ENCODE measurements at regions not wholly inside any gene's neighbourhood (a gene's known extent, or its start where the extent isn't known, plus 50 kb on each side); places are given as distances from the start of the nearest gene placed in this dataset.

GRCh38 chr6:142561511-142562265 is 259.9 kb downstream of the ADGRG6 start:
- no peak for DNase-seq (ENCODE audit: low spot score)

GRCh38 chr6:142562865-142563264 is 261.1 kb downstream of the ADGRG6 start:
- DNase-seq (ENCODE audit: low spot score): no peak

GRCh38 chr6:142566628-142567396 is 265.0 kb downstream of the ADGRG6 start:
- DNase-seq (ENCODE audit: low spot score): peak; percentile 63

- DNase-seq (ENCODE audit: low spot score): no peak
Observed at GRCh38 chr6:142567461-142567860, 265.7 kb downstream of the ADGRG6 start.

GRCh38 chr6:142568857-142569597 is 267.2 kb downstream of the ADGRG6 start:
- peak; percentile 35 for DNase-seq (ENCODE audit: low spot score)

- peak; percentile 28 for DNase-seq (ENCODE audit: low spot score)
Observed at GRCh38 chr6:142569676-142570075, 267.9 kb downstream of the ADGRG6 start.

GRCh38 chr6:142570221-142570671 is 268.4 kb downstream of the ADGRG6 start:
- DNase-seq (ENCODE audit: low spot score): peak; percentile 28

- peak; percentile 31 for DNase-seq (ENCODE audit: low spot score)
Observed at GRCh38 chr6:142592876-142593275, 291.1 kb downstream of the ADGRG6 start.

GRCh38 chr6:142597836-142598235 is 296.0 kb downstream of the ADGRG6 start:
- no peak for DNase-seq (ENCODE audit: low spot score)

- DNase-seq (ENCODE audit: low spot score): no peak
Observed at GRCh38 chr6:142601427-142601826, 299.6 kb downstream of the ADGRG6 start.

- no peak for DNase-seq (ENCODE audit: low spot score)
Observed at GRCh38 chr6:142602972-142603371, 301.2 kb downstream of the ADGRG6 start.

- DNase-seq (ENCODE audit: low spot score): peak; percentile 42
Observed at GRCh38 chr6:142605922-142606485, 304.2 kb downstream of the ADGRG6 start.

- DNase-seq (ENCODE audit: low spot score): peak; percentile 27
Observed at GRCh38 chr6:142612956-142613355, 311.1 kb downstream of the ADGRG6 start.

- peak; percentile 72 for DNase-seq (ENCODE audit: low spot score)
Observed at GRCh38 chr6:142613981-142614380, 312.2 kb downstream of the ADGRG6 start.

- DNase-seq (ENCODE audit: low spot score): no peak
Observed at GRCh38 chr6:142617158-142617557, 315.4 kb downstream of the ADGRG6 start.

GRCh38 chr6:142621822-142622221 is 320.0 kb downstream of the ADGRG6 start:
- DNase-seq (ENCODE audit: low spot score): no peak

- no peak for DNase-seq (ENCODE audit: low spot score)
Observed at GRCh38 chr6:142624978-142625715, 319.8 kb downstream of the HIVEP2 start.

- DNase-seq (ENCODE audit: low spot score): no peak
Observed at GRCh38 chr6:142627474-142627873, 317.5 kb downstream of the HIVEP2 start.

GRCh38 chr6:142631517-142632385 is 313.2 kb downstream of the HIVEP2 start:
- DNase-seq (ENCODE audit: low spot score): no peak

- no peak for DNase-seq (ENCODE audit: low spot score)
Observed at GRCh38 chr6:142633317-142633716, 311.7 kb downstream of the HIVEP2 start.
